ENCODE measurements at regions not wholly inside any gene's neighbourhood (a gene's known extent, or its start where the extent isn't known, plus 50 kb on each side); places are given as distances from the start of the nearest gene placed in this dataset.

GRCh38 chr3:72157748-72158638 is 373.0 kb upstream of the PROK2 start (continued):
- TF ChIP-seq CTBP2 (IDR thresholded peaks at IDR 0.05; ENCODE audit: borderline replicate concordance, insufficient read depth, insufficient read length, low read length), result no peak

Measured in H1 (cell line).